ENCODE measurements at regions not wholly inside any gene's neighbourhood (a gene's known extent, or its start where the extent isn't known, plus 50 kb on each side); places are given as distances from the start of the nearest gene placed in this dataset.

- ATAC-seq (no peak), DNase-seq (ENCODE audit: missing footprints) (no peak)
- intact Hi-C loops (cut with DNase I) = no loop called here
Observed at GRCh38 chr10:108254089-108254488, 1089.6 kb upstream of the SORCS1 start.

DNA sequence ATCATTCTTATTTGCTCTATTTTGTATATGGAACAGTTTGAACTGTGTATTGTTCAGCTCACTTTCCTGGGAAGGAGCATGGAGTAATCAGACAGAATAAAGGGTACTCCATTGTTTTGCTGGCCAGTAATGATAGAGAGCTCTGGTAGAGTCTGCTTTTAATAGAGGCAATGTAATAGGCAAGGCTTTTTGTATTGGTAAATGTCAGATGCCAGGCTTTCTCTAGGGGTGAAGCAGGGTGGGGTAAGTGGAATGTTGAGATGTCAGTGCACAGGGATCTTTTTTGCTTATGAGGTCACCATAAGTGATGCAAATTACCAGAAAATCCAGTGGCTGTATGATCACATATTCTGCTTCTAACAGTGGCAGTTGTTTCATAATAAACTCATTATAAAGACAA lies 1088.3 kb upstream of the SORCS1 start:
- DNase-seq (ENCODE audit: missing footprints) (no peak), ATAC-seq (no peak)
- intact Hi-C loops (cut with DNase I) = no loop called here

DNA sequence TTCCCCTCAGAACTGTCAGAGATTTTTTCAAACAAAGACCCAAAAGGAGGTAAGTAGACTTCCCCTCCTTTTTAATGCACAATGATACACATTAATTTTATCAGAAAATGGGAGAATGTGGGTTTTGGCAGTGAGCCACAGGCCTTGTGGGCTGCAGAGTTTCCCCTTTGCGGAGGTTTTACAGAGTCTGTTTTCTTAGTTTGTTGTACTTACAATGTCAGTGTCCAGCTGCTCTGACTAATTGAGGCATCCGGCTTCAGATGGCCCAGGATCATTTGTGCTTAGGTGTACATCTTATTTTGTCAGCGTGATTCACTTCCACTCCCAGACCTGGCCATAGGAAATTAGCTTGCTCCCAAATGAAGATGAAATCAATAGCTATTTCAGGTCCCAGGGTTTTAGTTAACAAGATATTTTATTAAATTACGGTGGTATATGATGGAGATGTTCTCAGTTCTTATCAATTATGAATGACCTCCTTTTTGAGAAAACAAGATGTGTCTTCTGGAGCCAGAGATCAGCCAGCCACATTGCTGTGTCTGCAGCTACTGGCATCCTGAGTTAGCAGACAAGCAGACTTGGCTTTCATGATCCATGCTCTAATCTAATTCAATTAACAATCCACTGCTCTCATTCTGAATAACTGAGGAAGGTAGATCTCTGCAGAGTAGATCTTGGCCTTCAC lies 1086.6 kb upstream of the SORCS1 start:
- intact Hi-C loops (cut with DNase I) = no loop called here
- DNase-seq (ENCODE audit: missing footprints) (no peak), ATAC-seq (no peak)

DNA sequence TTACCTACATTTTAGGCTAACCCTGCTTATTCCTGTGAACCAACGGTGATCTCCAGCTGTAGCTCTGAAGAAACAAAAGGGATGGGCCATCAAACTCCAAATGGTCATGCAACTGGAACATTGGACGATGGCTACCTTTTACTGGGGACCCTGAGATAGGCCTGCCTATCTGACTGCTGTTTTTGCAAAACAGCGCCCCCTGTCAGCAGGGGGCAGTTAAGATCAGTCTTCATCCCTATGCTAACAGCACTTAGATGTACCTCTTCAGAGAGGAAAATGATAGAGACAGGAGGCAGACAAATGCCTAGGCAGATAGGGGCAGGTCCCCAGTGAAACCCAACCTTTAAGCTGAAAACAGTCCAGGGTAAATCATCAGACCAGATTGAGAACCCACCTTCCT lies 1085.4 kb upstream of the SORCS1 start:
- intact Hi-C loops (cut with DNase I) = no loop called here
- DNase-seq (ENCODE audit: missing footprints) = no peak
- no peak for ATAC-seq

DNA sequence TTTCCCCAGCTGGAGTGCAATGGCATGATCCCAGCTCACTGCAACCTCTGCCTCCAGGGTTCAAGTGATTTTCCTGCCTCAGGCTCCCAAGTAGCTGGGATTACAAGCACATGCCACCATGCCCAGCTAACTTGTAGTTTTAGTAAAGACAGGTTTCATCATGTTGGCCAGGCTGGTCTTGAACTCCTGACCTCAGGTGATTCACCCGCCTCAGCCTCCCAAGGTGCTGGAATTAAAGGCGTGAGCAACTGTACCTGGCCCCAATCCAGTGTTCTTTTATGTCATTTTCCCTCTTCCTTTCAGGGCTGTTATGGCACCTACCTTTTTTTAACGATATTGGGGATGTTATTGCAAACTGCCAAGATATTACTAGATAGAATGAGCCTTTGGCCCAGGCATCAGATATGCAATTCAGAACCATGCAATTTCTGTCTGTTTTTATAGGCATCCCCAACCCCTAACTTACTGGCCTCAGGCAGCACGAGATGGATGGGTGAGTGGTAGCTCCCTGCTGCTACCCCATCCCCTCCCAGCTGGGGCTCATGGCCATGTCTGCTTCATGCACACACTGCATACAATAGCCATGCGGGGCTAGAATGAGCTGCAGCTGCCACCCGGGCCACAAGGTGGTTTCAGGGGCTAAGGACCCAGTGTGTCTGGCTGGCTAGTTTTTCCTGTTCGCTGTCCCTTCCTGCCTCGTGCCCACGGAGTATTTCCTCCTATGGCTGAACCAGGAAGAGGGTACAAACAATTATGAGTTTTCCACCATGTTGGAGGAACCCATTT lies 1080.1 kb upstream of the SORCS1 start:
- intact Hi-C loops (cut with DNase I) = no loop called here
- DNase-seq (ENCODE audit: missing footprints) (no peak), ATAC-seq (no peak)

GRCh38 chr10:108241166-108241565 lies 1076.7 kb upstream of the SORCS1 start:
- ATAC-seq (no peak), DNase-seq (ENCODE audit: missing footprints) (no peak)
- intact Hi-C loops (cut with DNase I) = no loop called here

GRCh38 chr10:108238261-108238660 lies 1073.8 kb upstream of the SORCS1 start:
- DNase-seq (ENCODE audit: missing footprints) (no peak), ATAC-seq (no peak)
- intact Hi-C loops (cut with DNase I) = no loop called here

GRCh38 chr10:108230478-108231170 lies 1066.1 kb upstream of the SORCS1 start:
- no peak for DNase-seq (ENCODE audit: missing footprints)
- ATAC-seq = no peak
- intact Hi-C loops (cut with DNase I) = no loop called here

DNA sequence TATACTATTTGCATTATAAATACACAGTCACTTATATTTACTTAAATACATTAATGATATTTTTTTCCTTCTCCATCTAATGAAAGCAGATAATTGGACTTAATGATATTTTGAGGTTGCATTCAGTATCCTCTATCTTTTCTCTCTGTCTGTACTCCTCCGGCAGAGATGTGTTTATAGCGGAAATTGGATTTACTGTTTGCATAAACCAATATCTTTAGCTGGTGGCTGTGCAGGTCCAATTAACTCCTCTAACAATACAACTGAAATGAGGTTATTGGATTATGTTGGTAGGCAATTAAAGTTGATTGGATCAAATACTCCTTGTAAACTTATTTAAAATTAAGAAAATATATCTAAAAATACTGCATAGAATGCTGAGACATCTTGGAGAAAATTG lies 1044.2 kb upstream of the SORCS1 start:
- no peak for ATAC-seq
- intact Hi-C loops (cut with DNase I) = no loop called here
- DNase-seq (ENCODE audit: missing footprints) = no peak

GRCh38 chr10:108208038-108208437 lies 1043.5 kb upstream of the SORCS1 start:
- ATAC-seq (no peak), DNase-seq (ENCODE audit: missing footprints) (no peak)
- intact Hi-C loops (cut with DNase I) = no loop called here

- ATAC-seq = no peak
- DNase-seq (ENCODE audit: missing footprints) = no peak
- intact Hi-C loops (cut with DNase I) = no loop called here
Observed at GRCh38 chr10:108204528-108205305, 1040.2 kb upstream of the SORCS1 start.

DNA sequence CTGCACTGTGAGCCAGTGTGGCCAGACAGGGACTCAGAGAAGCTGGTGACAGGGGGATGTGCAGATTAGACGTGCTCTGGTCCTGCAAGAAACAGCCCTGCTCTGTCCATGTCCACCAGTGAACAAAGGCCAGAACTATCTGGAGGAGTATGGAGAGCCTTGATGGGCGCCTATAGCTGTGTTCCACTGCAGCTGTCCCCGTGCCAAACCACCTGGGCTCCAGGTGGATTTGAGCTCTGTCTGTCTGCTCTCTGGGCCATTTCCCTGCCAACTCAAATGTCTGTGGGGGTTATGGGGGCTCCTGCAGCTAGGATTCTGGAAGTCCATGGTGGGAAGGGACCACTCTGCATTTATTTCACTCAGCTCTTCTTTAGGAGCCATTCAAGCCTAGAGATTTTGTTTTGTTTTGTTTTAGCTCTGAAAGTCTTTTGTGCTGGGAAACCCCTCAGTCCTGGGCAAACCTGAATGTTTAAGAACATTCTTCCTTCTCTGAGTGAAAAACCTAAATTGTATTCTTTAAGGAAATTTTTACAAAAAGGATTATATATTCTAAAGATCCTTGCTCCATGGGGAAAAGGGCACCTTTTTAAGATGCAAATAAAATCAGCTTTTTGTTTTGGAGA lies 1039.5 kb upstream of the SORCS1 start:
- DNase-seq (ENCODE audit: missing footprints) (no peak), ATAC-seq (no peak)
- intact Hi-C loops (cut with DNase I) = no loop called here

GRCh38 chr10:108187408-108188012 lies 1023.0 kb upstream of the SORCS1 start:
- no peak for DNase-seq (ENCODE audit: missing footprints)

DNA sequence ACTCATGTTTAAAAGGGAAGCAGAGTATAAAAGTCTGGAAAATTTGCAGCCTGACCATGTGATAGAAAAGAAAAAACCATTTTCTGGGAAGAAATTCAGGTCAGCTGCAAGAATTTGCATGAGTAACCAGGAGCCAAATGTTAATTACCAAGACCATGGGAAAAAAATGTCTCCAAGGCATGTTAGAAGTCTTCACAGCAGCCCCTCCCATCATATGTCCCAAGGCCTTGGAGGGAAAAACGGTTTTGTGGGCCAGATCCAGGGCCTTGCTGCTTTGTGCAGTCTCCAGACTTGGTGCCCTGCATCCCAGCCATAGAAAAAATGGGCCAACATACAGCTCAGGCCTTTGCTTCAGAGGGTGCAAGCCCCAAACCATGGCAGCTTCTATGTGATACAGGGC lies 1019.6 kb upstream of the SORCS1 start:
- ATAC-seq (no peak), DNase-seq (ENCODE audit: missing footprints) (no peak)
- intact Hi-C loops (cut with DNase I) = no loop called here

More at GRCh38 chr10:108187408-108188012, 1023.0 kb upstream of the SORCS1 start:
- ATAC-seq = no peak
- intact Hi-C loops (cut with DNase I) = no loop called here

- ATAC-seq (no peak), DNase-seq (ENCODE audit: missing footprints) (no peak)
- intact Hi-C loops (cut with DNase I) = no loop called here
Observed at GRCh38 chr10:108180878-108181277, 1016.4 kb upstream of the SORCS1 start.

DNA sequence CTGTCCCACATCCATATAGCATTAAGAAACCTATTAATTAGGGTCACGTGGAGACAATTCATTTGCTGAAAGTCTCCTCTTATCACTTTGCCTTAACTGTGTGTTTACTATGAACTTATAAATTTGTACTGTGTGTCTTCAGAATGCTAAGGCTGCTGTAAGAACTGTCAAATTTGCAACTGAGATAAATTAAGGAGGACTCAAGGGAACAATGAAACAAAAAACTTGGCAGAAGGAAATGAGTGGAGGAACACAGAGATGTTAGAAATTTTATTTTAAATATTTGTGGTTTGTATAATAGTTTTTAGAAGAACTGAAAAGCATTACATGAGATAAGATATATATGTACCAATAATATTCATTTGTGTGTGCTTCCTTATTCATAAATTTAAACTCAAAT lies 1005.3 kb upstream of the SORCS1 start:
- intact Hi-C loops (cut with DNase I) = no loop called here
- ATAC-seq (no peak), DNase-seq (ENCODE audit: missing footprints) (no peak)

- intact Hi-C loops (cut with DNase I) = no loop called here
- no peak for ATAC-seq
- DNase-seq (ENCODE audit: missing footprints) = no peak
Observed at GRCh38 chr10:108167766-108168165, 1003.3 kb upstream of the SORCS1 start.

DNA sequence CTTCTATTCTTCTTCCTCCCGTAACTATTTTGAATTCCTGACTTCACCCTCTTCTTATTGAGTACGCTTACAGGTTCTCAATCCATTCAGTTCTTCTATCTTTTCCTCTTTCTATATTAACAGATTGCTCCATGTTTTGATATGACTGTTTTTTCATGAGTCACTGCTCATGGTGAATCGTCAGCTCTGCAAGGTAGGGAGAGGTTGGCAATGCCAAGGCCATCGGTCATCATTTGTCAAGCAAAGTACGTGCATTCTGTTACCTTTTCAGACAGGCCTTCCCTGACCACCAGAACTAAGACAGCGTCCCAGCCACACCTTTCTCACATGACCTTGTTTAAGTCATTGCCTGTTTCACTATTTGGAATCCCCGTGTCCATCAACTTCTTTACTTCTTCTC lies 1001.9 kb upstream of the SORCS1 start:
- no peak for DNase-seq (ENCODE audit: missing footprints)
- ATAC-seq = no peak
- intact Hi-C loops (cut with DNase I) = no loop called here

All from Right ventricle myocardium inferior (tissue), 1 donor.